ENCODE measurements at regions not wholly inside any gene's neighbourhood (a gene's known extent, or its start where the extent isn't known, plus 50 kb on each side); places are given as distances from the start of the nearest gene placed in this dataset.

DNA sequence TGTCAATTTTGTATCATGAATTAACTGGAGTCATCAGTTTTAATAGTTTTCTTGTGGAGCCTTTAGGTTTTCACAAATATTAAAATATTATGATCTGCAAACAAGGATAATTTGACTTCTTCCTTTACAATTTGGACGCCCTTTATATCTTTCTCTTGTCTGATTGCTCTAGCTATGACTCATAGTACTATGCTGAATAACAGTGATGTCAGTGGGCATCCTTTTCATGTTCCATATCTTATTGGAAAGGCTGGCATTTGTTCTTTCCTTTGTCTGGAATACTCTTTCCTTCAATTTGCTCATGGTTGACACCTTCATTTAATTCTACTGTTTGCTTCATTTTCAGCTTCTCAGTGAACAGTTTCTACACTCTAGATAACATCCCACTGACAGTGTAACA lies 1129.3 kb downstream of the SLITRK5 start:
- Mint-ChIP-seq H3K27me3 (ENCODE audit: low read depth) (no peaks in the 10 kb centered on the region), H3K9me3 (no peaks in the 10 kb centered on the region), H3K4me3 (no peak overlapping the region), H3K36me3 (no peaks in the 10 kb centered on the region), H3K27ac (no peak overlapping the region), H3K4me1 (no peaks in the 10 kb centered on the region)
- CTCF ChIA-PET, result no interaction called here
- DNase-seq (ENCODE audit: low spot score) (no peak), ATAC-seq (no peak)
- no peak for TF ChIP-seq ZNF317 (CRISPR knock-in tag; IDR thresholded peaks at IDR 0.05; ENCODE audit: borderline replicate concordance, low read depth)
- no peak for TF ChIP-seq CREM (CRISPR knock-in tag; IDR thresholded peaks at IDR 0.05)
- TF ChIP-seq ZBTB21 (CRISPR knock-in tag; IDR thresholded peaks at IDR 0.05; ENCODE audit: borderline replicate concordance), result no peak
- no peak for TF ChIP-seq CTCF (IDR thresholded peaks at IDR 0.05)
- TF ChIP-seq JUN (CRISPR knock-in tag; IDR thresholded peaks at IDR 0.05), result no peak
- TF ChIP-seq IRF2 (CRISPR knock-in tag; IDR thresholded peaks at IDR 0.05; ENCODE audit: borderline replicate concordance, low read depth), result no peak
- no peak for TF ChIP-seq FOXP1 (CRISPR knock-in tag; IDR thresholded peaks at IDR 0.05; ENCODE audit: borderline replicate concordance)
- no peak for TF ChIP-seq ZNF219 (CRISPR knock-in tag; IDR thresholded peaks at IDR 0.05; ENCODE audit: borderline replicate concordance)
- no peak for TF ChIP-seq CBFB (CRISPR knock-in tag; IDR thresholded peaks at IDR 0.05; ENCODE audit: low read depth)
- TF ChIP-seq OVOL2 (CRISPR knock-in tag; IDR thresholded peaks at IDR 0.05; ENCODE audit: borderline replicate concordance), result no peak
- no peak for TF ChIP-seq GTF2I (CRISPR knock-in tag; conservative IDR thresholded peaks at IDR 0.05)
- no peak for TF ChIP-seq ZSCAN18 (CRISPR knock-in tag; IDR thresholded peaks at IDR 0.05)
- TF ChIP-seq, protein P1, sequence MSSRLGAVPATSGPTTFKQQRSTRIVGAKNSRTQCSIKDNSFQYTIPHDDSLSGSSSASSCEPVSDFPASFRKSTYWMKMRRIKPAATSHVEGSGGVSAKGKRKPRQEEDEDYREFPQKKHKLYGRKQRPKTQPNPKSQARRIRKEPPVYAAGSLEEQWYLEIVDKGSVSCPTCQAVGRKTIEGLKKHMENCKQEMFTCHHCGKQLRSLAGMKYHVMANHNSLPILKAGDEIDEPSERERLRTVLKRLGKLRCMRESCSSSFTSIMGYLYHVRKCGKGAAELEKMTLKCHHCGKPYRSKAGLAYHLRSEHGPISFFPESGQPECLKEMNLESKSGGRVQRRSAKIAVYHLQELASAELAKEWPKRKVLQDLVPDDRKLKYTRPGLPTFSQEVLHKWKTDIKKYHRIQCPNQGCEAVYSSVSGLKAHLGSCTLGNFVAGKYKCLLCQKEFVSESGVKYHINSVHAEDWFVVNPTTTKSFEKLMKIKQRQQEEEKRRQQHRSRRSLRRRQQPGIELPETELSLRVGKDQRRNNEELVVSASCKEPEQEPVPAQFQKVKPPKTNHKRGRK (CRISPR knock-in tag; IDR thresholded peaks at IDR 0.05; ENCODE audit: borderline replicate concordance), result no peak
- TF ChIP-seq MAX (CRISPR knock-in tag; IDR thresholded peaks at IDR 0.05), result no peak
- no peak for TF ChIP-seq ZBTB43 (CRISPR knock-in tag; IDR thresholded peaks at IDR 0.05)
- no peak for TF ChIP-seq ELF4 (CRISPR knock-in tag; IDR thresholded peaks at IDR 0.05; ENCODE audit: low read depth)
- POLR2A ChIA-PET, result no interaction called here

- H3K27me3 Mint-ChIP-seq (ENCODE audit: low read depth), result no peaks in the 10 kb centered on the region
- no peaks in the 10 kb centered on the region for H3K36me3 Mint-ChIP-seq
- ATAC-seq (no peak), DNase-seq (ENCODE audit: low spot score) (no peak)
- H3K4me1 Mint-ChIP-seq, result no peaks in the 10 kb centered on the region
- no peak overlapping the region for H3K27ac Mint-ChIP-seq
- H3K4me3 Mint-ChIP-seq, result no peak overlapping the region
- POLR2A ChIA-PET, result no interaction called here
- no peaks in the 10 kb centered on the region for H3K9me3 Mint-ChIP-seq
- CTCF ChIA-PET, result no interaction called here
- no peak for TF ChIP-seq KAT7 (CRISPR knock-in tag; IDR thresholded peaks at IDR 0.05; ENCODE audit: borderline replicate concordance)
- TF ChIP-seq ATF6 (CRISPR knock-in tag; IDR thresholded peaks at IDR 0.05), result no peak
- TF ChIP-seq ATF3 (CRISPR knock-in tag; conservative IDR thresholded peaks at IDR 0.05), result no peak
- TF ChIP-seq CDX4 (CRISPR knock-in tag; IDR thresholded peaks at IDR 0.05; ENCODE audit: borderline replicate concordance), result no peak
- TF ChIP-seq ZMAT4 (CRISPR knock-in tag; IDR thresholded peaks at IDR 0.05), result no peak
- no peak for TF ChIP-seq SMAD4 (CRISPR knock-in tag; IDR thresholded peaks at IDR 0.05)
- TF ChIP-seq GTF2I (CRISPR knock-in tag; conservative IDR thresholded peaks at IDR 0.05), result no peak
- no peak for TF ChIP-seq ZNF671 (CRISPR knock-in tag; IDR thresholded peaks at IDR 0.05)
Measured at GRCh38 chr13:88801361-88801760, 1130.2 kb downstream of the SLITRK5 start.
